ENCODE measurements at regions not wholly inside any gene's neighbourhood (a gene's known extent, or its start where the extent isn't known, plus 50 kb on each side); places are given as distances from the start of the nearest gene placed in this dataset.

GRCh38 chr3:107110596-107111305 is 266.5 kb upstream of the CCDC54 start:
- Histone ChIP-seq H4K20me1 (ENCODE audit: insufficient read depth, low read length) (no peaks in the 10 kb centered on the region), H3K27ac (ENCODE audit: low read length) (no peak overlapping the region), H3K36me3 (replicated peaks; ENCODE audit: low read depth, low read length) (no peaks in the 10 kb centered on the region), H3K4me3 (ENCODE audit: low read length) (no peak overlapping the region), H3K9ac (ENCODE audit: low read length) (no peak overlapping the region), H3K4me1 (ENCODE audit: low read length) (no peaks in the 10 kb centered on the region), H2AFZ (ENCODE audit: low read depth, low read length) (no peak overlapping the region), H3K27me3 (ENCODE audit: low read depth, low read length) (no peaks in the 10 kb centered on the region), H3K4me2 (ENCODE audit: low read length) (no peak overlapping the region), H3K9me3 (ENCODE audit: insufficient read depth, low read length) (no peaks in the 10 kb centered on the region), H3K79me2 (ENCODE audit: low read length) (no peaks in the 10 kb centered on the region)
- TF ChIP-seq EZH2phosphoT487 (IDR thresholded peaks at IDR 0.05; ENCODE audit: low read depth): no peak
- TF ChIP-seq CTCF (IDR thresholded peaks at IDR 0.05; ENCODE audit: low read depth, low read length): no peak

GRCh38 chr3:107111872-107112271 is 265.4 kb upstream of the CCDC54 start:
- no peak overlapping the region for H2AFZ ChIP-seq (ENCODE audit: low read depth, low read length)
- no peaks in the 10 kb centered on the region for H4K20me1 ChIP-seq (ENCODE audit: insufficient read depth, low read length)
- H3K79me2 ChIP-seq (ENCODE audit: low read length): no peaks in the 10 kb centered on the region
- H3K9ac ChIP-seq (ENCODE audit: low read length): no peak overlapping the region
- H3K27me3 ChIP-seq (ENCODE audit: low read depth, low read length): no peaks in the 10 kb centered on the region
- H3K4me1 ChIP-seq (ENCODE audit: low read length): no peaks in the 10 kb centered on the region
- no peaks in the 10 kb centered on the region for H3K9me3 ChIP-seq (ENCODE audit: insufficient read depth, low read length)
- H3K36me3 ChIP-seq (replicated peaks; ENCODE audit: low read depth, low read length): no peaks in the 10 kb centered on the region
- TF ChIP-seq EZH2phosphoT487 (IDR thresholded peaks at IDR 0.05; ENCODE audit: low read depth) (no peak), CTCF (IDR thresholded peaks at IDR 0.05; ENCODE audit: low read depth, low read length) (no peak)
- no peak overlapping the region for H3K27ac ChIP-seq (ENCODE audit: low read length)
- H3K4me3 ChIP-seq (ENCODE audit: low read length): no peak overlapping the region
- no peak overlapping the region for H3K4me2 ChIP-seq (ENCODE audit: low read length)

- Histone ChIP-seq H4K20me1 (ENCODE audit: insufficient read depth, low read length) (no peaks in the 10 kb centered on the region), H2AFZ (ENCODE audit: low read depth, low read length) (no peak overlapping the region), H3K9ac (ENCODE audit: low read length) (no peak overlapping the region), H3K4me1 (ENCODE audit: low read length) (no peaks in the 10 kb centered on the region), H3K4me2 (ENCODE audit: low read length) (no peak overlapping the region), H3K27ac (ENCODE audit: low read length) (no peak overlapping the region), H3K9me3 (ENCODE audit: insufficient read depth, low read length) (no peaks in the 10 kb centered on the region), H3K36me3 (replicated peaks; ENCODE audit: low read depth, low read length) (no peaks in the 10 kb centered on the region), H3K79me2 (ENCODE audit: low read length) (no peaks in the 10 kb centered on the region), H3K27me3 (ENCODE audit: low read depth, low read length) (no peaks in the 10 kb centered on the region), H3K4me3 (ENCODE audit: low read length) (no peak overlapping the region)
- TF ChIP-seq EZH2phosphoT487 (IDR thresholded peaks at IDR 0.05; ENCODE audit: low read depth): no peak
- no peak for TF ChIP-seq CTCF (IDR thresholded peaks at IDR 0.05; ENCODE audit: low read depth, low read length)
Measured at GRCh38 chr3:107112356-107112755, 264.9 kb upstream of the CCDC54 start.

- no peak overlapping the region for H3K4me2 ChIP-seq (ENCODE audit: low read length)
- no peak for TF ChIP-seq CTCF (IDR thresholded peaks at IDR 0.05; ENCODE audit: low read depth, low read length)
- H3K9ac ChIP-seq (ENCODE audit: low read length): no peak overlapping the region
- no peak overlapping the region for H3K4me3 ChIP-seq (ENCODE audit: low read length)
- H3K27me3 ChIP-seq (ENCODE audit: low read depth, low read length): no peaks in the 10 kb centered on the region
- H3K27ac ChIP-seq (ENCODE audit: low read length): no peak overlapping the region
- no peaks in the 10 kb centered on the region for H3K36me3 ChIP-seq (replicated peaks; ENCODE audit: low read depth, low read length)
- no peak overlapping the region for H2AFZ ChIP-seq (ENCODE audit: low read depth, low read length)
- peaks cover 7% of the 10 kb centered on the region for H3K4me1 ChIP-seq (ENCODE audit: low read length)
- no peaks in the 10 kb centered on the region for H3K79me2 ChIP-seq (ENCODE audit: low read length)
- H4K20me1 ChIP-seq (ENCODE audit: insufficient read depth, low read length): no peaks in the 10 kb centered on the region
- no peaks in the 10 kb centered on the region for H3K9me3 ChIP-seq (ENCODE audit: insufficient read depth, low read length)
Measured at GRCh38 chr3:107116251-107116650, 261.0 kb upstream of the CCDC54 start.
